ENCODE measurements at regions not wholly inside any gene's neighbourhood (a gene's known extent, or its start where the extent isn't known, plus 50 kb on each side); places are given as distances from the start of the nearest gene placed in this dataset.

- intact Hi-C loops (cut with DNase I, micrococcal nuclease) = no loop called here
- Mint-ChIP-seq H3K27me3 (no peaks in the 10 kb centered on the region), H3K9me3 (peaks cover 6% of the 10 kb centered on the region), H3K4me1 (ENCODE audit: low read depth) (no peaks in the 10 kb centered on the region), H3K4me3 (no peak overlapping the region), H3K27ac (no peak overlapping the region), H3K36me3 (ENCODE audit: low read depth) (no peaks in the 10 kb centered on the region)
- POLR2A ChIA-PET = no interaction called here
- Histone ChIP-seq H3K27me3 (ENCODE audit: control insufficient read depth in 1 of 2, insufficient read depth in 2 of 2, low read length in 2 of 2) (no peaks in the 10 kb centered on the region), H3K9me3 (ENCODE audit: control insufficient read depth in 1 of 2, insufficient read depth in 1 of 2, low read length in 2 of 2) (no peaks in the 10 kb centered on the region), H3K4me3 (ENCODE audit: low read length) (no peak overlapping the region), H3K27ac (ENCODE audit: low read depth in 1 of 2, low read length in 2 of 2) (no peak overlapping the region), H3K36me3 (ENCODE audit: insufficient read depth, low read length) (no peaks in the 10 kb centered on the region), H3K4me1 (ENCODE audit: insufficient read depth, low read length) (no peaks in the 10 kb centered on the region)
- CTCF ChIA-PET = no interaction called here
- ATAC-seq (ENCODE audit: poor library complexity) (no peak), DNase-seq (no peak)
- no peak for TF ChIP-seq CTCF (IDR thresholded peaks at IDR 0.05)
These were observed 431.2 kb downstream of the AGTPBP1 start for GRCh38 chr9:85310573-85310972.

- no peaks in the 10 kb centered on the region for H3K36me3 Mint-ChIP-seq (ENCODE audit: low read depth)
- H3K4me3 Mint-ChIP-seq = no peak overlapping the region
- no peak overlapping the region for H3K27ac Mint-ChIP-seq
- no peaks in the 10 kb centered on the region for H3K4me1 Mint-ChIP-seq (ENCODE audit: low read depth)
- no peaks in the 10 kb centered on the region for H3K4me1 ChIP-seq (ENCODE audit: insufficient read depth, low read length)
- POLR2A ChIA-PET = no interaction called here
- CTCF ChIA-PET = no interaction called here
- no peak overlapping the region for H3K4me3 ChIP-seq (ENCODE audit: low read length)
- no peak overlapping the region for H3K27ac ChIP-seq (ENCODE audit: low read depth in 1 of 2, low read length in 2 of 2)
- H3K27me3 Mint-ChIP-seq = peaks cover 12% of the 10 kb centered on the region
- ATAC-seq (ENCODE audit: poor library complexity) (no peak), DNase-seq (no peak)
- TF ChIP-seq CTCF (IDR thresholded peaks at IDR 0.05) = no peak
- intact Hi-C loops (cut with DNase I, micrococcal nuclease) = no loop called here
- no peaks in the 10 kb centered on the region for H3K9me3 ChIP-seq (ENCODE audit: control insufficient read depth in 1 of 2, insufficient read depth in 1 of 2, low read length in 2 of 2)
- peaks cover 0 to 4% of the 10 kb centered on the region in 2 experiments for H3K27me3 ChIP-seq (ENCODE audit: control insufficient read depth in 1 of 2, insufficient read depth in 2 of 2, low read length in 2 of 2)
- H3K9me3 Mint-ChIP-seq = peaks cover 3% of the 10 kb centered on the region
- no peaks in the 10 kb centered on the region for H3K36me3 ChIP-seq (ENCODE audit: insufficient read depth, low read length)
These were observed 438.0 kb downstream of the AGTPBP1 start for GRCh38 chr9:85303757-85304134.

GRCh38 chr9:85302938-85303756 lies 438.6 kb downstream of the AGTPBP1 start:
- Histone ChIP-seq H3K27ac (ENCODE audit: low read depth in 1 of 2, low read length in 2 of 2) (no peak overlapping the region), H3K4me1 (ENCODE audit: insufficient read depth, low read length) (no peaks in the 10 kb centered on the region), H3K9me3 (ENCODE audit: control insufficient read depth in 1 of 2, insufficient read depth in 1 of 2, low read length in 2 of 2) (no peaks in the 10 kb centered on the region), H3K4me3 (ENCODE audit: low read length) (no peak overlapping the region), H3K27me3 (ENCODE audit: control insufficient read depth in 1 of 2, insufficient read depth in 2 of 2, low read length in 2 of 2) (peaks cover 0 to 5% of the 10 kb centered on the region in 2 experiments), H3K36me3 (ENCODE audit: insufficient read depth, low read length) (no peaks in the 10 kb centered on the region)
- Mint-ChIP-seq H3K4me1 (ENCODE audit: low read depth) (no peaks in the 10 kb centered on the region), H3K4me3 (no peak overlapping the region), H3K36me3 (ENCODE audit: low read depth) (no peaks in the 10 kb centered on the region), H3K9me3 (peaks cover 3% of the 10 kb centered on the region), H3K27ac (no peak overlapping the region), H3K27me3 (peaks cover 15% of the 10 kb centered on the region)
- no peak for DNase-seq
- intact Hi-C loops (cut with DNase I, micrococcal nuclease) = no loop called here
- no peak for TF ChIP-seq CTCF (IDR thresholded peaks at IDR 0.05)
- ATAC-seq (ENCODE audit: poor library complexity) = no peak
- POLR2A ChIA-PET = no interaction called here
- CTCF ChIA-PET = no interaction called here
